ENCODE measurements at regions not wholly inside any gene's neighbourhood (a gene's known extent, or its start where the extent isn't known, plus 50 kb on each side); places are given as distances from the start of the nearest gene placed in this dataset.
"Not testable (repeated sequence)": the region's sequence is repeated elsewhere in the genome, so short reads cannot be mapped to it uniquely, and the experiment has no call there.

DNA sequence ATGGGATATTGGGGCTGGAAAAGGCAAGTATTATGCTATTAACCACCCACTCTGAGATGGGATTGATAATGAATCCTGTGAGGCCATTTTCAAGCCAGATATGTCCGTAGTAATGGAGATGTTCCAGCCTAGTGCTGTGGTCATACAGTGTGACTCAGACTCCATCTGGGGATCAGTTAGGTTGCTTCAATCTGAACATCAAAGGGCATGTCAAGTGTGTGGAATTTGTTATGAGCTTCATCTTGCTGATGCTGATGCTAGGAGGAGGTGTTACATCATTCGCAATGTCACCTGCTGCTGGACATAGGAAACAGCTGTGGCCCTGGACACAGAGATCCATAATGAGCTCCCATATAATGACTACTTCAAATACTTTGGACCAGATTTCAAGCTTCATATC is 144.7 kb downstream of the PLCE1 start:
- no peaks in the 10 kb centered on the region for H3K9me3 ChIP-seq (ENCODE audit: control insufficient read depth, low read length)
- H3K27ac ChIP-seq (ENCODE audit: insufficient read depth, low read length, poor library complexity, severe bottlenecking) = no peak overlapping the region
- no peak overlapping the region for H3K4me3 ChIP-seq (ENCODE audit: insufficient read depth, low read depth, low read length, poor library complexity, severe bottlenecking)
- no peaks in the 10 kb centered on the region for H3K36me3 ChIP-seq (ENCODE audit: control insufficient read depth, insufficient read depth, low read length)
- H3K27me3 ChIP-seq (replicated peaks; ENCODE audit: control insufficient read depth, insufficient read depth, low read length, poor library complexity, severe bottlenecking) = no peaks in the 10 kb centered on the region
- H3K4me1 ChIP-seq (ENCODE audit: control insufficient read depth, insufficient read depth, low read length, poor library complexity, severe bottlenecking) = no peaks in the 10 kb centered on the region
- DNase-seq = no peak

GRCh38 chr10:94143261-94143660 is 149.5 kb downstream of the PLCE1 start:
- Histone ChIP-seq H3K27me3 (replicated peaks; ENCODE audit: control insufficient read depth, insufficient read depth, low read length, poor library complexity, severe bottlenecking) (no peaks in the 10 kb centered on the region), H3K4me3 (ENCODE audit: insufficient read depth, low read depth, low read length, poor library complexity, severe bottlenecking) (no peak overlapping the region), H3K9me3 (ENCODE audit: control insufficient read depth, low read length) (no peaks in the 10 kb centered on the region), H3K36me3 (ENCODE audit: control insufficient read depth, insufficient read depth, low read length) (no peaks in the 10 kb centered on the region), H3K4me1 (ENCODE audit: control insufficient read depth, insufficient read depth, low read length, poor library complexity, severe bottlenecking) (no peaks in the 10 kb centered on the region), H3K27ac (ENCODE audit: insufficient read depth, low read length, poor library complexity, severe bottlenecking) (no peak overlapping the region)
- no peak for DNase-seq

DNA sequence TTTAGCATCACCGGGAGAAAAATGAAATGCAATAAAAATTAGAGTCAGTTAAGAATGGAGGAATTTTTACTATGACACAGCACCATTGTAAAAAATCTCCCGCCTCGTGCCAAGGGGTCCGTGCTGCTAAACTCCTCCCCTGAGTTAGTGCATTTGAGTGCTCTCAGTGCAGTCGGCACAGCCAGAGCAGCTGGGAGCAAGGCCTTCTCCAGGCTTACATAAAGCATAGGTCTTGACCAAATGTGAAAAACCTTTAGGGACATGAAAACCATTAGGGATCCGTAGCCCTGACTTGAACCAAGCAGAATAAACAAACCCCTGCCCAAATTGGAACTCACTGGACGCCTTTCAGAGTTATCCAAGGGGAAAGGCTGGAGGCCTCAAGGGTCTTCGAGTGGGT is 152.6 kb downstream of the PLCE1 start:
- Histone ChIP-seq H3K27ac (ENCODE audit: insufficient read depth, low read length, poor library complexity, severe bottlenecking) (no peak overlapping the region), H3K4me3 (ENCODE audit: insufficient read depth, low read depth, low read length, poor library complexity, severe bottlenecking) (no peak overlapping the region), H3K36me3 (ENCODE audit: control insufficient read depth, insufficient read depth, low read length) (no peaks in the 10 kb centered on the region), H3K27me3 (replicated peaks; ENCODE audit: control insufficient read depth, insufficient read depth, low read length, poor library complexity, severe bottlenecking) (no peaks in the 10 kb centered on the region), H3K4me1 (ENCODE audit: control insufficient read depth, insufficient read depth, low read length, poor library complexity, severe bottlenecking) (no peaks in the 10 kb centered on the region), H3K9me3 (ENCODE audit: control insufficient read depth, low read length) (no peaks in the 10 kb centered on the region)
- DNase-seq = no peak

GRCh38 chr10:94146746-94147145 is 153.0 kb downstream of the PLCE1 start:
- H3K9me3 ChIP-seq (ENCODE audit: control insufficient read depth, low read length) = no peaks in the 10 kb centered on the region
- no peaks in the 10 kb centered on the region for H3K36me3 ChIP-seq (ENCODE audit: control insufficient read depth, insufficient read depth, low read length)
- no peak for DNase-seq
- H3K4me3 ChIP-seq (ENCODE audit: insufficient read depth, low read depth, low read length, poor library complexity, severe bottlenecking) = no peak overlapping the region
- no peak overlapping the region for H3K27ac ChIP-seq (ENCODE audit: insufficient read depth, low read length, poor library complexity, severe bottlenecking)
- no peaks in the 10 kb centered on the region for H3K27me3 ChIP-seq (replicated peaks; ENCODE audit: control insufficient read depth, insufficient read depth, low read length, poor library complexity, severe bottlenecking)
- no peaks in the 10 kb centered on the region for H3K4me1 ChIP-seq (ENCODE audit: control insufficient read depth, insufficient read depth, low read length, poor library complexity, severe bottlenecking)

DNA sequence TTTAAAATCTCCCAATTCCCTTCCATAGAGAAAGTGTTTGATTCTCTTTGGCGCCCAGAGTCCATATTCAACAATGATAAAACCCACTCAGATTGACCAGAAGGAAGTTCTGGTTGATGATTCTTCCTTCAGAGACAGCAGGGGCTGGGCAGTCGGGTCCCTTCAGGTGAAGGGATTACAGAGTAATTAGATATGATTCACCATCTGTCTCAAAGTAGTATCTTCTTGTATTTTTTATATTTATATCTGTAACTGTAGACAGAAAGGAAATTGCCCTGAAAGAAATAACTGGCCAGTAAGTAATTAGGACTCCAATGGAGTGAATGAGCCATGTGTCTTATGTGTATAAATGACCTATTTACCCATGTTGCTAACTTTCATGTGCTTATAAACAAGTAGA is 156.0 kb downstream of the PLCE1 start:
- Histone ChIP-seq H3K27me3 (replicated peaks; ENCODE audit: control insufficient read depth, insufficient read depth, low read length, poor library complexity, severe bottlenecking) (no peaks in the 10 kb centered on the region), H3K4me1 (ENCODE audit: control insufficient read depth, insufficient read depth, low read length, poor library complexity, severe bottlenecking) (no peaks in the 10 kb centered on the region), H3K36me3 (ENCODE audit: control insufficient read depth, insufficient read depth, low read length) (no peaks in the 10 kb centered on the region), H3K4me3 (ENCODE audit: insufficient read depth, low read depth, low read length, poor library complexity, severe bottlenecking) (no peak overlapping the region), H3K27ac (ENCODE audit: insufficient read depth, low read length, poor library complexity, severe bottlenecking) (no peak overlapping the region), H3K9me3 (ENCODE audit: control insufficient read depth, low read length) (no peaks in the 10 kb centered on the region)
- DNase-seq = no peak

DNA sequence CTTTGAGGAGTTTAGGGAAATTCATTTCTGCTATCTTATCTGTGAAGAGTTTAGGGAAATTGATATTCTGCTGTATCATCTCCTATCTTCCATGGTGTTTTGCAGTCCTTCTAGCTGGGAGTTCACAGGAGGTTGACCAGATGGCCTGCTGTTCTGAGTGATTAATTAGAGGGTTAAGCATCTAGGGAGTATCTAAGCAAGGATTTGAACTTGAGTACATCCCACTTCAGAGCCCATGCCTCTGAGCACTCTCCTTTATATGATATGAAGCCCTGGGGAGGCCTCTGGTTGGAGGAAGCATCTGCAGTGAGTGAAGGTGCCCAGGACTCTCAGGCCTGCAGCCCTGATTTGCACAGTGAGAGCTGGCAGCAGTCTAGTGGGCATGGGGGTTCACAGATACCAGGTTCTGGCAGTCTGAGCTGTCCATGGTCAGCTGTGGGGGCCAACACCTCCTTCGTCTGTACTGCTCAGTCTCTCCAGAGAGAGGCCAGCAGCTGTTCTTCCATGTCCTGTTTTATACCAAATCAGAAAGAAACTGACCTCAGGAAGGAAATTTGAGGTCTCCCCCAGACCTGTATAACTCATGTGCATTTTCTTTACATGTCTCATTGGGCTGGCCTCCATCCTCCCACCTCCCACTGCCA is 156.9 kb downstream of the PLCE1 start:
- no peaks in the 10 kb centered on the region for H3K9me3 ChIP-seq (ENCODE audit: control insufficient read depth, low read length)
- H3K27ac ChIP-seq (ENCODE audit: insufficient read depth, low read length, poor library complexity, severe bottlenecking) = no peak overlapping the region
- H3K4me3 ChIP-seq (ENCODE audit: insufficient read depth, low read depth, low read length, poor library complexity, severe bottlenecking) = no peak overlapping the region
- no peaks in the 10 kb centered on the region for H3K4me1 ChIP-seq (ENCODE audit: control insufficient read depth, insufficient read depth, low read length, poor library complexity, severe bottlenecking)
- no peaks in the 10 kb centered on the region for H3K27me3 ChIP-seq (replicated peaks; ENCODE audit: control insufficient read depth, insufficient read depth, low read length, poor library complexity, severe bottlenecking)
- H3K36me3 ChIP-seq (ENCODE audit: control insufficient read depth, insufficient read depth, low read length) = no peaks in the 10 kb centered on the region
- DNase-seq = no peak

DNA sequence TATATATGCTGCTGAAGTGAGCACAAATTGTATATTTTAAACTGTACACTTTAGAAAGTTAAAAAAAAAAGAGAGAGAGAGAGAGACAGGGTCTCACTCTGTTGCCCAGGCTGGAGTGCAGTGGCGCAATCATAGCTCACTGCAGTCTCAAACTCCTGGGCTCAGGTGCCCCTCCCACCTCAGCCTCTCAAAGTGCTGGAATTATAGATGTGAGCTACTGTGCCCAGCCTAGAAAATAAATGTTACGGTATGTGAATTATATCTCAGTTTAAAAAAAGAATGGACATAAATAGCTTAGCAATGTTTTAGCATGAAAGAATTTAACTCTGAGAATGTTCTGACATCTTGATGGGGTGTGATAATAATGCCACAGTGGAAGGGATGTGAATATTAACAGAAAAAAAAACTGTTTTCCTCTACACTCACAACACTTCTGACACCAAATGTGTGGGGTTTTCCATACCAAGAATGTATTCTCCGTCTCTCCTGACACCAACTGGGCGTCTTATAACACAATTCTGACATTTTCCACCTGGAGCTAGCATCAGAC is 162.1 kb downstream of the PLCE1 start:
- no peak overlapping the region for H3K4me3 ChIP-seq (ENCODE audit: insufficient read depth, low read depth, low read length, poor library complexity, severe bottlenecking)
- H3K27me3 ChIP-seq (replicated peaks; ENCODE audit: control insufficient read depth, insufficient read depth, low read length, poor library complexity, severe bottlenecking) = no peaks in the 10 kb centered on the region
- no peaks in the 10 kb centered on the region for H3K9me3 ChIP-seq (ENCODE audit: control insufficient read depth, low read length)
- no peaks in the 10 kb centered on the region for H3K36me3 ChIP-seq (ENCODE audit: control insufficient read depth, insufficient read depth, low read length)
- H3K27ac ChIP-seq (ENCODE audit: insufficient read depth, low read length, poor library complexity, severe bottlenecking) = no peak overlapping the region
- no peaks in the 10 kb centered on the region for H3K4me1 ChIP-seq (ENCODE audit: control insufficient read depth, insufficient read depth, low read length, poor library complexity, severe bottlenecking)
- DNase-seq = no peak

- Histone ChIP-seq H3K9me3 (ENCODE audit: control insufficient read depth, low read length) (no peaks in the 10 kb centered on the region), H3K4me3 (ENCODE audit: insufficient read depth, low read depth, low read length, poor library complexity, severe bottlenecking) (no peak overlapping the region), H3K4me1 (ENCODE audit: control insufficient read depth, insufficient read depth, low read length, poor library complexity, severe bottlenecking) (no peaks in the 10 kb centered on the region), H3K27me3 (replicated peaks; ENCODE audit: control insufficient read depth, insufficient read depth, low read length, poor library complexity, severe bottlenecking) (no peaks in the 10 kb centered on the region), H3K27ac (ENCODE audit: insufficient read depth, low read length, poor library complexity, severe bottlenecking) (no peak overlapping the region), H3K36me3 (ENCODE audit: control insufficient read depth, insufficient read depth, low read length) (no peaks in the 10 kb centered on the region)
- no peak for DNase-seq
These were observed 162.7 kb downstream of the PLCE1 start for GRCh38 chr10:94156453-94156852.

DNA sequence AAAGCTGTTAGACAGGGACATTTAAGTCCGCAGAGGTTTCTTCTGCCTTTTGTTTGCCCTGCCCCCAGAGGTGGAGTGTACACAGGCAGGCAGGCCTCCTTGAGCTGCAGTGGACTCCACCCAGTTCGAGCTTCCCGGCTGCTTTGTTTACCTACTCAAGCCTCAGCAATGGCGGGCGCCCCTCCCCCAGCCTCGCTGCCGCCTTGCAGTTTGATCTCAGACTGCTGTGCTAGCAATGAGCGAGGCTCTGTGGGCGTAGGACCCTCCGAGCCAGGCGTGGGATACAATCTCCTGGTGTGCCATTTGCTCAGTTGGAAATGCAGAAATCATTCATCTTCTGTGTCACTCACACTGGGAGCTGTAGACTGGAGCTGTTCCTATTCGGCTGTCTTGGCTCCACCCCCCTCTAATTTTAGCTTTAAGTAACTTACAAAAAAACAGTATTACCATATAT is 171.5 kb downstream of the PLCE1 start:
- H3K27me3 ChIP-seq (replicated peaks; ENCODE audit: control insufficient read depth, insufficient read depth, low read length, poor library complexity, severe bottlenecking); H3K27ac ChIP-seq (ENCODE audit: insufficient read depth, low read length, poor library complexity, severe bottlenecking); H3K4me3 ChIP-seq (ENCODE audit: insufficient read depth, low read depth, low read length, poor library complexity, severe bottlenecking); H3K36me3 ChIP-seq (ENCODE audit: control insufficient read depth, insufficient read depth, low read length); DNase-seq; H3K9me3 ChIP-seq (ENCODE audit: control insufficient read depth, low read length); H3K4me1 ChIP-seq (ENCODE audit: control insufficient read depth, insufficient read depth, low read length, poor library complexity, severe bottlenecking): not testable (repeated sequence)

DNA sequence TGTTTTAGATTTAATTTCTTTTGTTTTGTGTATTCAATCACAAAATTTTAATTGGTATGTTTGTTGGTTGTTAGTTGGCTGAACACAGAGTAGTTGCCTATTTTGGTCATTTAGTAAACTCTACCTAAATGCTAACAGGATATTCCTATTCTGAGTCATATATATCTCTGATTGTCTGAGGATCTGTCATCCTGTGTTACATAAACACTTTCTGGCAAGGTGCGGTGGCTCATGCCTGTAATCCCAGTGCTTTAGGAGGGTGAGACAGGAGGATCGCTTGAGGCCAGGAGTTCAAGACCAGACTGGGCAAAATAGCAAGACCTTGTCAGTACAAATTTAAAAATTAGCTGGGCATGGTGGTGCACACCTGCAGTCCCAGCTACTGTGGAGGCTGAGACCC is 178.6 kb downstream of the PLCE1 start:
- no peaks in the 10 kb centered on the region for H3K36me3 ChIP-seq (ENCODE audit: control insufficient read depth, insufficient read depth, low read length)
- H3K4me3 ChIP-seq (ENCODE audit: insufficient read depth, low read depth, low read length, poor library complexity, severe bottlenecking) = no peak overlapping the region
- no peaks in the 10 kb centered on the region for H3K9me3 ChIP-seq (ENCODE audit: control insufficient read depth, low read length)
- no peak overlapping the region for H3K27ac ChIP-seq (ENCODE audit: insufficient read depth, low read length, poor library complexity, severe bottlenecking)
- H3K27me3 ChIP-seq (replicated peaks; ENCODE audit: control insufficient read depth, insufficient read depth, low read length, poor library complexity, severe bottlenecking) = no peaks in the 10 kb centered on the region
- DNase-seq = no peak
- H3K4me1 ChIP-seq (ENCODE audit: control insufficient read depth, insufficient read depth, low read length, poor library complexity, severe bottlenecking) = no peaks in the 10 kb centered on the region
